MM.1S (cell line): ENCODE measurements at regions not wholly inside any gene's neighbourhood (a gene's known extent, or its start where the extent isn't known, plus 50 kb on each side); places are given as distances from the start of the nearest gene placed in this dataset.

Experiments used
- DNase-seq: peaks from one replicate; pipeline ENCODE4 v3.0.0-alpha.2; 2015
- H2AFZ ChIP-seq: fragments of 300-600 bp; sonication (generic); 2 replicates; pipeline ENCODE4 v1.6.0; 2016; ENCODE audit warnings: antibody characterized with exemption, low read length
- H3F3A ChIP-seq: fragments of 300-600 bp; sonication (generic); 2 replicates; pipeline ENCODE4 v1.6.1; 2016; ENCODE audit warnings: mild to moderate bottlenecking, antibody characterized with exemption, low read length, moderate library complexity, mixed read lengths; ENCODE audit not compliant: insufficient read depth
- H3K27ac ChIP-seq: fragments of 300-600 bp; sonication (generic); 2 replicates; pipeline ENCODE4 v1.5.1; 2016; ENCODE audit warnings: mild to moderate bottlenecking, low read length
- H3K27me3 ChIP-seq: fragments of 300-600 bp; sonication (generic); replicated peaks from 2 replicates; pipeline ENCODE4 v1.6.0; 2016; ENCODE audit warnings: low read length; ENCODE audit not compliant: insufficient read depth
- H3K36me3 ChIP-seq: fragments of 300-600 bp; sonication (generic); replicated peaks from 2 replicates; pipeline ENCODE4 v1.6.1; 2016; ENCODE audit warnings: mild to moderate bottlenecking, low read length, mixed read lengths; ENCODE audit not compliant: insufficient read depth
- H3K4me1 ChIP-seq: fragments of 300-600 bp; sonication (generic); 2 replicates; pipeline ENCODE4 v1.6.1; 2016; ENCODE audit warnings: low read length, mixed read lengths
- H3K4me2 ChIP-seq: fragments of 300-600 bp; sonication (generic); 2 replicates; pipeline ENCODE4 v1.6.0; 2016; ENCODE audit warnings: low read depth, low read length
- H3K4me3 ChIP-seq: fragments of 300-600 bp; sonication (generic); 2 replicates; pipeline ENCODE4 v1.5.1; 2016; ENCODE audit warnings: low read length, mixed read lengths
- H3K79me2 ChIP-seq: fragments of 300-600 bp; sonication (generic); 2 replicates; pipeline ENCODE4 v1.6.1; 2016; ENCODE audit warnings: mixed run types, low read length, mixed read lengths
- H3K9ac ChIP-seq: fragments of 300-600 bp; sonication (generic); 2 replicates; pipeline ENCODE4 v1.6.1; 2016; ENCODE audit warnings: low read length, mixed read lengths
- H3K9me2 ChIP-seq: fragments of 300-600 bp; sonication (generic); replicated peaks from 2 replicates; pipeline ENCODE4 v1.6.1; 2016; ENCODE audit warnings: mild to moderate bottlenecking, low read length, mixed read lengths; ENCODE audit not compliant: insufficient read depth
- H3K9me3 ChIP-seq: fragments of 300-600 bp; sonication (generic); replicated peaks from 2 replicates; pipeline ENCODE4 v1.6.1; 2016; ENCODE audit warnings: mild to moderate bottlenecking, low read length, mixed read lengths; ENCODE audit not compliant: insufficient read depth
- H4K20me1 ChIP-seq: fragments of 300-600 bp; sonication (generic); 2 replicates; pipeline ENCODE4 v1.6.1; 2016; ENCODE audit warnings: mild to moderate bottlenecking, low read length, moderate library complexity, mixed read lengths; ENCODE audit not compliant: insufficient read depth
- EZH2 ChIP-seq: fragments of 300-600 bp; sonication (generic); optimal IDR thresholded peaks from 2 replicates; pipeline ENCODE3; 2017; ENCODE audit warnings: low read depth, mild to moderate bottlenecking, antibody characterized with exemption, low read length, mixed read lengths
- EZH2phosphoT487 ChIP-seq: fragments of 300-600 bp; sonication (generic); IDR thresholded peaks from 2 replicates; pipeline ENCODE4 v1.6.1; 2018; ENCODE audit warnings: antibody characterized with exemption, low read length
- TF ChIP-seq, protein P1 (sequence below): fragments of 300-600 bp; sonication (generic); IDR thresholded peaks from 2 replicates; pipeline ENCODE4 v1.5.1; 2016; ENCODE audit warnings: antibody characterized with exemption, low read length, mixed read lengths

DNA sequence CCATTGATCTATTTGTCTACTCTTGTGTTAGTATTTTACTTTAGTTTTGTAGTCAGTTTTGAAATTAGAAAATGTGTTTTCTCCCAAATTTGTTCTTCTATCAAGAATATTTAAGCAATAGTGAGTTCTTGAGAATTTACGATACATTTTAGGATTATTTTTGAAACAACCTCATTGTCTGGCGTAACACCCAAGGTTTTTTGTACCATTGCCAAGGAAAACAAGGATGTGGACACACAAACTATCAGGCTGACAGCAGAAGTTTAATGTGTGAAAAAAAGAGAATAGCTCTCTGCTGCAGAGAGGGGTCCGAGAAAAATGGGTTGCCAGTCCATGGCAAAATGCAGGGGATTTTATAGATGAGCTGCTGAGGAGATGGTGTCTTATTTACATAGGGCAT is 865.1 kb upstream of the CNTN5 start:
- H3K4me3 ChIP-seq: no peak overlapping the region
- no peak overlapping the region for H2AFZ ChIP-seq
- no peaks in the 10 kb centered on the region for H4K20me1 ChIP-seq
- TF ChIP-seq EZH2phosphoT487 (no peak), EZH2 (no peak)
- TF ChIP-seq, protein P1, sequence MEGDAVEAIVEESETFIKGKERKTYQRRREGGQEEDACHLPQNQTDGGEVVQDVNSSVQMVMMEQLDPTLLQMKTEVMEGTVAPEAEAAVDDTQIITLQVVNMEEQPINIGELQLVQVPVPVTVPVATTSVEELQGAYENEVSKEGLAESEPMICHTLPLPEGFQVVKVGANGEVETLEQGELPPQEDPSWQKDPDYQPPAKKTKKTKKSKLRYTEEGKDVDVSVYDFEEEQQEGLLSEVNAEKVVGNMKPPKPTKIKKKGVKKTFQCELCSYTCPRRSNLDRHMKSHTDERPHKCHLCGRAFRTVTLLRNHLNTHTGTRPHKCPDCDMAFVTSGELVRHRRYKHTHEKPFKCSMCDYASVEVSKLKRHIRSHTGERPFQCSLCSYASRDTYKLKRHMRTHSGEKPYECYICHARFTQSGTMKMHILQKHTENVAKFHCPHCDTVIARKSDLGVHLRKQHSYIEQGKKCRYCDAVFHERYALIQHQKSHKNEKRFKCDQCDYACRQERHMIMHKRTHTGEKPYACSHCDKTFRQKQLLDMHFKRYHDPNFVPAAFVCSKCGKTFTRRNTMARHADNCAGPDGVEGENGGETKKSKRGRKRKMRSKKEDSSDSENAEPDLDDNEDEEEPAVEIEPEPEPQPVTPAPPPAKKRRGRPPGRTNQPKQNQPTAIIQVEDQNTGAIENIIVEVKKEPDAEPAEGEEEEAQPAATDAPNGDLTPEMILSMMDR: no peak
- no peaks in the 10 kb centered on the region for H3K79me2 ChIP-seq
- no peaks in the 10 kb centered on the region for H3K9me2 ChIP-seq
- H3K4me2 ChIP-seq: no peak overlapping the region
- H3F3A ChIP-seq: no peaks in the 10 kb centered on the region
- H3K9me3 ChIP-seq: no peaks in the 10 kb centered on the region
- DNase-seq: no peak
- no peaks in the 10 kb centered on the region for H3K36me3 ChIP-seq
- H3K27ac ChIP-seq: no peak overlapping the region
- no peaks in the 10 kb centered on the region for H3K4me1 ChIP-seq
- no peak overlapping the region for H3K9ac ChIP-seq
- no peaks in the 10 kb centered on the region for H3K27me3 ChIP-seq

DNA sequence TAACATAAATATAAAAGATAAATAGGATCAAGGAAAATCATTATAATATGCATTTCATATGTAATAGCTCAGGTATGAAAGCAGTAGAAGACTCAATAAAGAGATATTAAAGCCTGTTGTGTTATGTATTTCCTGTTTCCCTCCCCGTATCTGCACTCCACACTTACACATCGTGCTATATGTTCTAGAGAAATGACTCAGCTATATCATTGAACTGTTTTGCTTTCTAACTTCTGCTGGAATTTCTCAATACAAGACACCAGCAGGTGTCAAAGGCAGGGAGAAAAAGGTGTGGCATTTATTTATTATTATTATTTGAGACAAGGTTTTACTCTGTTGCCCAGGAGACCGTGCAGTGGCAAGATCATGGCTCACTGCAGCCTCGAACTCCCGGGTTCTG is 842.8 kb upstream of the CNTN5 start:
- no peak overlapping the region for H3K4me2 ChIP-seq
- no peaks in the 10 kb centered on the region for H3K9me2 ChIP-seq
- no peaks in the 10 kb centered on the region for H3K36me3 ChIP-seq
- TF ChIP-seq EZH2: no peak
- TF ChIP-seq, protein P1: no peak
- no peaks in the 10 kb centered on the region for H4K20me1 ChIP-seq
- no peak for DNase-seq
- H3K4me3 ChIP-seq: no peak overlapping the region
- H3K27me3 ChIP-seq: no peaks in the 10 kb centered on the region
- no peaks in the 10 kb centered on the region for H3F3A ChIP-seq
- H2AFZ ChIP-seq: no peak overlapping the region
- H3K4me1 ChIP-seq: no peaks in the 10 kb centered on the region
- H3K9me3 ChIP-seq: no peaks in the 10 kb centered on the region
- no peak overlapping the region for H3K27ac ChIP-seq
- H3K9ac ChIP-seq: no peak overlapping the region
- no peaks in the 10 kb centered on the region for H3K79me2 ChIP-seq

DNA sequence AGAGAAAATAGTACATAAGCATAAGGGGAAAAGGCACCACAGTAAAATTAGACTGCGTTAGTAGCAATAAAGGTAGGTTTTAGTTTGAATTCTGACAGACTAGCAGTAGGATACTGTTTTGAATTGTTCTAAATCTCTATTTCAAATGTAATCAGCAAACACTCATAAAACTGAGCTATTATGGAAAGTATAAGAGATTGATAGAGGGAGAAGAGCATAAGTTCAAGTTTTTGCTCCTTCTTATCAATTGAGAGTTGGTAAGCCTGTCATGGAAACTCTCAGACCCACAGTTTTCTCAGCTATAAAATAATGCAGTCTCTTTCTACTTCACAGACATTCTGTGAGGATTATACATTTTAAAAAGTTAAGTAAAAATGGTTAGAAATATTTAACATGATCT is 840.2 kb upstream of the CNTN5 start:
- Histone ChIP-seq H3K9me3 (no peaks in the 10 kb centered on the region), H3K4me2 (no peak overlapping the region), H3K9ac (no peak overlapping the region), H3K36me3 (no peaks in the 10 kb centered on the region), H3K9me2 (no peaks in the 10 kb centered on the region), H3K4me1 (no peaks in the 10 kb centered on the region), H3F3A (no peaks in the 10 kb centered on the region), H3K27ac (no peak overlapping the region), H3K4me3 (no peak overlapping the region), H3K79me2 (no peaks in the 10 kb centered on the region), H2AFZ (no peak overlapping the region), H3K27me3 (no peaks in the 10 kb centered on the region), H4K20me1 (no peaks in the 10 kb centered on the region)
- TF ChIP-seq EZH2phosphoT487: no peak
- no peak for TF ChIP-seq EZH2
- TF ChIP-seq, protein P1: no peak
- DNase-seq: no peak

DNA sequence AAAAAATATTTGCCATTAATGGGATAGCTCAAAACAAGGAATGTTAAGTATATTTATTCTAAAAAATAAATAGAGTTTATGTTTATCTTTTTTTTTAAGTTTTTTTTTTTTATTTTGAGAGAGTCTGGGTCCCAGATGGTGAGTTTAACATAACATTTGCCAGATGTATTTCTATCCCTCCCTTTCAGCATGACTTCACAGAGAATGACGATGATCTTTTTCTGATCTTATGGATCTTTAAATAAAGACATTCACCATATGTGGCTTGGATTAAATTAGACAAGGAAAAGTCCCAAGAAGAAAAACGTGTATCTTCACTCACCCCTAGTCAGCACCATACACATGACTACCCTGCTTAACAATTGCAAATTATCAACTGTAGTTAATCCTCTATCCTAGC is 839.8 kb upstream of the CNTN5 start:
- Histone ChIP-seq H3K9me3 (no peaks in the 10 kb centered on the region), H3K27me3 (no peaks in the 10 kb centered on the region), H3K4me1 (no peaks in the 10 kb centered on the region), H3F3A (no peaks in the 10 kb centered on the region), H3K79me2 (no peaks in the 10 kb centered on the region), H2AFZ (no peak overlapping the region), H3K9ac (no peak overlapping the region), H3K36me3 (no peaks in the 10 kb centered on the region), H3K4me2 (no peak overlapping the region), H3K27ac (no peak overlapping the region), H3K4me3 (no peak overlapping the region), H3K9me2 (no peaks in the 10 kb centered on the region), H4K20me1 (no peaks in the 10 kb centered on the region)
- TF ChIP-seq EZH2phosphoT487 (no peak), EZH2 (no peak)
- TF ChIP-seq, protein P1: no peak
- no peak for DNase-seq
